Glomerular visceral epithelial cell (primary cell): ENCODE measurements at regions not wholly inside any gene's neighbourhood (a gene's known extent, or its start where the extent isn't known, plus 50 kb on each side); places are given as distances from the start of the nearest gene placed in this dataset.

Experiments used
- DNase-seq: peaks from one replicate; pipeline ENCODE4 v3.0.0-alpha.2; 2016; ENCODE audit errors: extremely low spot score

GRCh38 chr18:51399491-51400122 lies 202.1 kb upstream of the MEX3C start:
- no peak for DNase-seq

- DNase-seq = no peak
These were observed 203.2 kb upstream of the MEX3C start for GRCh38 chr18:51400721-51401120.

GRCh38 chr18:51401912-51402311 lies 204.4 kb upstream of the MEX3C start:
- no peak for DNase-seq

GRCh38 chr18:51404620-51405019 lies 207.1 kb upstream of the MEX3C start:
- DNase-seq = no peak

- DNase-seq = no peak
These were observed 208.4 kb upstream of the MEX3C start for GRCh38 chr18:51405683-51406477.

- DNase-seq = no peak
These were observed 220.4 kb upstream of the MEX3C start for GRCh38 chr18:51417643-51418483.

GRCh38 chr18:51425475-51425874 lies 228.0 kb upstream of the MEX3C start:
- DNase-seq = no peak

GRCh38 chr18:51425889-51426288 lies 228.4 kb upstream of the MEX3C start:
- no peak for DNase-seq

- DNase-seq = no peak
These were observed 229.5 kb upstream of the MEX3C start for GRCh38 chr18:51426996-51427395.

GRCh38 chr18:51429644-51430043 lies 232.2 kb upstream of the MEX3C start:
- no peak for DNase-seq

- DNase-seq = no peak
These were observed 233.1 kb upstream of the MEX3C start for GRCh38 chr18:51430538-51430937.

- DNase-seq = no peak
These were observed 235.8 kb upstream of the MEX3C start for GRCh38 chr18:51433296-51433695.

- no peak for DNase-seq
These were observed 236.4 kb upstream of the MEX3C start for GRCh38 chr18:51433881-51434280.

- no peak for DNase-seq
These were observed 240.1 kb upstream of the MEX3C start for GRCh38 chr18:51437280-51438271.

- no peak for DNase-seq
These were observed 241.4 kb upstream of the MEX3C start for GRCh38 chr18:51438797-51439350.

GRCh38 chr18:51442012-51442411 lies 244.5 kb upstream of the MEX3C start:
- DNase-seq = no peak

- no peak for DNase-seq
These were observed 249.2 kb upstream of the MEX3C start for GRCh38 chr18:51446571-51447210.

GRCh38 chr18:51447351-51448342 lies 250.2 kb upstream of the MEX3C start:
- DNase-seq = no peak

GRCh38 chr18:51448949-51449348 lies 251.5 kb upstream of the MEX3C start:
- DNase-seq = no peak
